ENCODE measurements at regions not wholly inside any gene's neighbourhood (a gene's known extent, or its start where the extent isn't known, plus 50 kb on each side); places are given as distances from the start of the nearest gene placed in this dataset.
"Not testable (repeated sequence)": the region's sequence is repeated elsewhere in the genome, so short reads cannot be mapped to it uniquely, and the experiment has no call there.

GRCh38 chr16:29265255-29265853, 141.2 kb downstream of the NPIPB11 start:
- TF ChIP-seq POLR2AphosphoS5 (IDR thresholded peaks at IDR 0.05) = peak; percentile 41 to 56
- 42 to 64% methylated on average over 4 to 8 of the region's 9 CpGs for WGBS, 2 donors
- peak in 1 of 2 donors; percentile 89 for DNase-seq
- H3K27me3 ChIP-seq, H3K4me3 ChIP-seq, H3K36me3 ChIP-seq, H3K9me3 ChIP-seq: not testable (repeated sequence)
- peak; percentile 85 to 90 for ATAC-seq (ENCODE audit: low FRiP score in 2 of 2)
- H3K27ac ChIP-seq = peak overlapping the region in 2 of 4 donors; percentile 21 to 27
- peaks cover 4 to 10% (median 7%) of the 10 kb centered on the region in 4 donors for H3K4me1 ChIP-seq

GRCh38 chr16:29264080-29264837, 142.3 kb downstream of the NPIPB11 start:
- not testable (repeated sequence) for H3K4me3 ChIP-seq; DNase-seq; H3K36me3 ChIP-seq; H3K27me3 ChIP-seq; ATAC-seq (ENCODE audit: low FRiP score in 2 of 2); H3K27ac ChIP-seq; H3K9me3 ChIP-seq
- H3K4me1 ChIP-seq = peaks cover 4 to 10% (median 7%) of the 10 kb centered on the region in 4 donors
- WGBS, 2 donors = 81 to 83% methylated on average over 8 to 9 of the region's 11 CpGs

GRCh38 chr16:29262725-29263124, 143.8 kb downstream of the NPIPB11 start:
- not testable (repeated sequence) for H3K4me3 ChIP-seq; H3K9me3 ChIP-seq; DNase-seq; ATAC-seq (ENCODE audit: low FRiP score in 2 of 2); H3K36me3 ChIP-seq; H3K27me3 ChIP-seq; H3K27ac ChIP-seq
- H3K4me1 ChIP-seq = peaks cover 4 to 10% (median 7%) of the 10 kb centered on the region in 4 donors
- WGBS, 2 donors = 88 to 92% methylated on average over 7 of the region's 7 CpGs

- H3K27me3 ChIP-seq, H3K9me3 ChIP-seq, H3K36me3 ChIP-seq, H3K4me3 ChIP-seq: not testable (repeated sequence)
- WGBS, 2 donors = 46 to 51% methylated on average over 7 to 15 of the region's 37 CpGs
- ATAC-seq (ENCODE audit: low FRiP score in 2 of 2) (peak; percentile 64 to 75), DNase-seq (peak in 1 of 2 donors; percentile 59)
- TF ChIP-seq POLR2AphosphoS5 (IDR thresholded peaks at IDR 0.05) = peak; percentile 66 to 76
- peak in 2 of 4 donors; percentile 53 to 79 for TF ChIP-seq EP300 (IDR thresholded peaks at IDR 0.05)
- Histone ChIP-seq H3K27ac (peak overlapping the region in 1 of 4 donors; percentile 10), H3K4me1 (peaks cover 4 to 10% (median 7%) of the 10 kb centered on the region in 4 donors)
Measured at GRCh38 chr16:29261427-29262248, 144.9 kb downstream of the NPIPB11 start.

- not testable (repeated sequence) for ATAC-seq (ENCODE audit: low FRiP score in 2 of 2); H3K36me3 ChIP-seq
- DNase-seq = peak in 1 of 2 donors; percentile 52
Measured at GRCh38 chr16:29260683-29261426, 145.7 kb downstream of the NPIPB11 start.

GRCh38 chr16:29259635-29260457, 146.7 kb downstream of the NPIPB11 start:
- H3K27me3 ChIP-seq, H3K9me3 ChIP-seq, H3K4me1 ChIP-seq, H3K36me3 ChIP-seq, H3K4me3 ChIP-seq: not testable (repeated sequence)
- peak overlapping the region in 1 of 4 donors; percentile 36 for H3K27ac ChIP-seq
- ATAC-seq (ENCODE audit: low FRiP score in 2 of 2) (peak in 1 of 2 donors; percentile 46), DNase-seq (peak in 1 of 2 donors; percentile 76)
- WGBS, 2 donors = 84 to 90% methylated on average over 14 to 20 of the region's 25 CpGs

More at GRCh38 chr16:29260683-29261426, 145.7 kb downstream of the NPIPB11 start:
- not testable (repeated sequence) for H3K27me3 ChIP-seq, H3K9me3 ChIP-seq, H3K4me3 ChIP-seq, H3K27ac ChIP-seq
- H3K4me1 ChIP-seq = peaks cover 4 to 10% (median 7%) of the 10 kb centered on the region in 4 donors
- WGBS, 2 donors = 85% methylated on average over 5 to 22 of the region's 25 CpGs

- 95 to 96% methylated on average over 7 to 19 of the region's 19 CpGs for WGBS, 2 donors
- H3K27ac ChIP-seq; DNase-seq; H3K9me3 ChIP-seq; H3K27me3 ChIP-seq; ATAC-seq (ENCODE audit: low FRiP score in 2 of 2); H3K4me3 ChIP-seq; H3K4me1 ChIP-seq; H3K36me3 ChIP-seq: not testable (repeated sequence)
Measured at GRCh38 chr16:29258946-29259634, 147.4 kb downstream of the NPIPB11 start.
